GDM1 (cell line): ENCODE measurements at regions not wholly inside any gene's neighbourhood (a gene's known extent, or its start where the extent isn't known, plus 50 kb on each side); places are given as distances from the start of the nearest gene placed in this dataset.

ENCODE experiments used
- DNase-seq: peaks from one replicate; lab custom pipeline; 2025; lab: John Stamatoyannopoulos, UW

DNA sequence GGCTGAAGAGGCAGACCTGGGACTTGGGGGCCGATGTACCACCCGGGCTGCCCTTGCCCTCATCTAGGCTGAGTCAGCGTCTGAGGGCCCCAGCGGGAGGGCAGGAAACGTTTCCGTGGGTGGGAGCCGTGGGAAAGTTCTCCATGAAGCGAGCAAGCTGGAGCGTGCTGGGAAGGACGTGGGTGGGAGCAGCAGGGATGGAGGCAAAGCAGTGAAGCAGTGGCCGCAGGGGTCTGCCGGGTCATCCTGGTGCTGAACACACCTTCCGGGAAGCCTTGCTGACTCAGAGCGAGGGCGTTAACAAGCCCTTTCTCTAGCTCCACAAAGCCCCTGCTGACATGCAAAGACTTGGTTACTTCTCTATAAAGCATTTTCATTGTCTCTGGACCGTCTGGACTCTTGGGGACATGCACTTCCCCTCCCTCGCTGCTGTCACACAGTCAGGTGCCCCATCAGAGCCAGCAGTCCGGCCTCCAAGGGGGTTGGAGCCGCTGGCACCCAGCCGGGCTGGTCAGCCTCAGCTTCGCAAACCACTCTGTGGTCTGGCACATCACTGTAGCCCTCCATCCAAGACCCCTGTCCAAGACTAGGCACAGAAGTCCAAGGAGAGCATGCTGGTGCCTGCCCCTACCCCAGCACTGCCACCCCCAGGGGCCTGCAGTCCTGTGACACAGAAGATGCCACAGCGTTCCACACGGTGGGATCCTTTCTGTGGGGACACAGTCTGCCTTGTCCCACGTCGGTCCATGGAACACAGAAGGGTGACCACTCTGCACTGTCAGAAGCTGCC lies 115.1 kb upstream of the GPC1 start:
- DNase-seq: no peak

DNA sequence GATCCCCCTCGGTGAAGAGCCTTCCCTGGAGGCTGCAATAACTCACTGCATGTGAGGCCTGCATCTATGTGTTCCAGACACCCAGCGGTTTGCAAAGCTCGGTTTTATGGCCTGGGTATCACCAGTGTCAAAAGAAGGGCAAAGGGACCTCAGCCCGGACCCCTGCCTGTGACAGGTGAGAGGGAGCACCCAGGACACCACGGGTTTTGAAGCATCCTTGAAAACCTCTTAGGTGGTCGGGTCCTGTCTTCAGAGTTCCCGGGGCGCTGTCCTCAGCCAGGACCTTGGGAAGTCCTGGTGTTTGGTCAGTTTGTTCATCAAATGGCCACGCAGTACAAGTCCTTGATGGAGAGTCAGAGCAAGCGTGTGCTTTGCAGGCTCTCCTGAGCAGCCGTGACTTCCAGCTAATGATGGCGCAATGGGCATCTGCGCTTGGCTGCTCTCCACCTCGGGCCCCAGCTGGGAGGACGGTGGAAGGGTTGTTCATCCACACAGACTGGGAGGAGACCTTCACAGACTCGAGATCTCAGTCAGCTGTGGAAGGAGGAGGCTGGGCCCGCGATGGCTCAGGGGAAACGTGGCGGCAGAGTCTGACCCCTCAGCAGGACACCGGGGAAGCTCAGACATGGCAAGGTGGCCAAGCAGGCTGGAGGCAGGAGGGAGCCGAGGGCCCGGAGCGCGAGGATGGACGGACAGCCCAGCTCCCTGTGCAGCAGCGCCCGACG lies 113.1 kb upstream of the GPC1 start:
- no peak for DNase-seq

DNA sequence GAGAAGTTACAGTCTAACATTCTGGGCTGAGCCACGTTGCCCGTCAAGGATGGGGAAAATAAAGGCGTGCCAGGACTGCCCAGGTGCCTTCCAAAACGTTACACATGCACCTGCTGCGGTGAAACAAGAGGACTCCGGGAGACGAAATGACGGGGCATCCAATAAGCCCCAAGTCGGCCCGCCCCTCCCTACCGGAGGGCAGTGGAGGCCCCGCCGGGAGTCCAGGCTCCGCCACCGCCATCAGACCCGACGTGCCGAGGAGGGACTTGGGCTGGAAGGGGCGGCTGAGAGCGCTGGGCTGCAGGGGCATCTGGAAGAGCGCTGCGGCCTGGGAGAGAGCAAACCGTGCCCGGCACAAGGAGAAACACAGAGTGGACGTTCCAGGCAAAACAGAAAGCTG lies 112.5 kb upstream of the GPC1 start:
- no peak for DNase-seq

DNA sequence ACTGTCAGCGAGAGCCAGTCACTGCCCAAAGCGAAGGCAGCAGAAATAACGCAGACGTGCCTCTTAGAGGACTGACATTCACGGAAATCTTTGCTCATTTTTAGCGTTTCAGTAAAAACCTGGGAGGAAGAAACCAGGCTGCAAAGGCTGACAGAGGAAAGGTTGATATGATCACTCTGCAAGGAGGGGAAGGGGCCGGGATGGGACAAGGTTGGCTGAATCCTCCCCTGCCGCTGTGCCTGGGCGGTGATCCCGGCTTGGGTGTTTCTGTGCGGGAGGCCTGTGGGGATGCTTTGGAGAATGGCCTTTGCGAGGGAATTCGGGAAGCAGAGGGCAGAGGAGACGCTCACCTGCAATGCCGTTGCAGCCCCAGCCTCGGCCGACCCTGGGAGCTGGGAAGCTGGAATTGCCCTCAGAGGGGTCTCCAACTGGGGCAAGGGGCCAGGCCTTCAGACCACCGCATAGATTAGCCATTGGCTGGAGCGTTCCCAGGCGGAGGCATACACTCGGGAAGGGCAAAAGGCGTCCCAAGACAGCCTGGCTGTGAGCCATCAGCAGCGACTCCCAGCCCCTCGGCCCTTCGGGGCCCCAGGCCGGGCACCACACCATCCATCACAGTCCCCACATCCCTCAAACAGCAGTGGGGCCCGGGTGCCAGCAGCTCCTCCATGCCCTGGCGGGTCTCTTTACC lies 111.7 kb upstream of the GPC1 start:
- DNase-seq: no peak

DNA sequence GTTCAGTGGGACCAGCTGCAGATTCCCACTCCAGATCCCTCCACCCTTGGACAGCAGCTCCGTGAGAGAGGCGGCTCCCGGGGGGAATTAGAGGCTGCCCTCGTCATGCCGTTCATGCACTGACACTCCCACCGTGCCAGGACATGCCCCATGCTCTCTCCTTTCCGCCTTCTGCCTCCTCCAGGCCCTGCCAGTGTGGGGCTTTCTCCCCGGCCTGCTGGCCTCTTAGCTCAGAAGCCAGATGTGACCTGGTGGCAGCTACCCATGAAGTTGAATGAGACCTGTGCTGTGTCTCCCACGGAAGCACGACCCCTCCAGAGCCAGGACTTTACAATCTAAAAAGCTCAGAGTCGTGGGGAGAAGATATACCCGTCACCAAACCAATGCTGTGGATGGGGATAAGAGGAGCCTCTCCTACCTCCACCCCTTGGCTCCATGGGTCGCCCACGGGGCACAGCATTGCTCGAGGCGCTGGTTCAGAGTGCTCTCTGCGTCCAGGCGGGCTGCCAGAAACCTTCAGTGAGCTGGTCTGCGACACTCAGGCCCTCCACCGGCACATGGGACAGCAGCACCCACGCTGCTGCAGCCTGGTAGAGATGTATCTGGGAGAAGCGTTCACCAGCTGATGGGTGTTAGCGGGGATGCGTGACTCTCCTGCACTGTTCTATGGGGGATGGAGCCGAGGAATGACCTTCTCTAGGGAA lies 111.0 kb upstream of the GPC1 start:
- no peak for DNase-seq

DNA sequence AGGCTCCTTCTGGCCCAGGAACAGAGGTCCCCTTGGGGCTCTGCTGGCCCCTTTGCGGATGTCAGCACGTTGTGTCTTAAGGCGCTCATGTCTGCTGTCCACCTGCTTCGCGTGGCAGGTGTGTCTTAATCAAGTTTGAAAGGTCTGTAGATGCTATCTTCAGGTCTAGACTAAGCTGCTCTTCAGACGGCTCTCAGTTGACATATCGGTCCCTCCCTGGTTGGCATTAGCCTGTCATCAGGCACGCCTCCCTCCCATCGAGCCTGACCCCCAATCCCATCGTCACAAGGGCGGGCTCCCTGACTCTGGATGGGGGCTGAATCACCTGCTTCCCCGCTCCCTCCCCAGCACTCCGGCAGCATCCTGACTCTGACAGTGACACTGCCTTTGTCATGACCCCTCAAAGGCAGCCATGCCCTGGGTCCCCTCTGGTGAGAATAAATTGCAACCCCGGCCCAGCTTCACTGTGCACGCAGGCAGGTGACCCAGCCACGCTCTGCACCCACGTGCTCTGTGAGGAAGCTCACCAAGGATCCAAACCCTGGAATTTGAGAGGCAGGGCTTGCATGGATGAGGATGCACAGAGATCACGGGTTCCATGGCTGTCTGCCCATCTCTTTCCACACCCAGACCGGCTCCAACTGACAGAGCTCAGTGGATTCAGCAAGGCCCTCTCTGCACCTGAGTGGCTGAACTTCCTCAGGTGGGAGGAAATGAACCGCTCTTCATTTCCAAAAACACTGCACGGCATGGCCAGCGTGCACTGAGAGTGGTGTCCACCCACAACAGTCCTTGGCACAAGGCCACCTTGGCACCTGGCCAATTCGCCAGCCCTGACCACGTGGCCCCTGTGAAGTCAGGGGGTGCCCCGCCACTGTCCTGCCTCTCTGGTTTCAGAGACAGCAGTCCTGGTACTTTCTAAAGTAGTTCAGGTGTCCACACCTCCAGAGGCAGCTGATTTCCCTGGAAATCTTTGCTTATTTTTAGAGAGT lies 110.2 kb upstream of the GPC1 start:
- no peak for DNase-seq

DNA sequence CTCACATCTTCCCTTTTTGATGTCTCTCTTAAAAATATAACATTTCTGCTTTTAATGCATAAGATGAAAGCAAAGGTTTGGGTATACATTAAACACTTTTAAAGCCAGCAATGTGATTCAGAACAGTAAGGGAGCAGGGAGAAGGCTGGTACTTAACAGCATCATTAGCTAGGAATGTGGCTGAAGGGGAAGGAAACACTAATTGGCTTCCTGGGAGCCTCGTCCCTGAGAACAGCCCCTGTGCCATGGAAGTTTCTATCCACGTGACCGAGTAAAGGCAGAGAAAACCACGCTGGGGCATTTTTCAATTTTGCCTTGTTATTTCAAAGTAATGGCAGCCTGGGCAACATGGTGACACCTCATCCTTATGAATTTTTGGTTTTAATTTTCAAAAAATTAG lies 109.2 kb upstream of the GPC1 start:
- no peak for DNase-seq

DNA sequence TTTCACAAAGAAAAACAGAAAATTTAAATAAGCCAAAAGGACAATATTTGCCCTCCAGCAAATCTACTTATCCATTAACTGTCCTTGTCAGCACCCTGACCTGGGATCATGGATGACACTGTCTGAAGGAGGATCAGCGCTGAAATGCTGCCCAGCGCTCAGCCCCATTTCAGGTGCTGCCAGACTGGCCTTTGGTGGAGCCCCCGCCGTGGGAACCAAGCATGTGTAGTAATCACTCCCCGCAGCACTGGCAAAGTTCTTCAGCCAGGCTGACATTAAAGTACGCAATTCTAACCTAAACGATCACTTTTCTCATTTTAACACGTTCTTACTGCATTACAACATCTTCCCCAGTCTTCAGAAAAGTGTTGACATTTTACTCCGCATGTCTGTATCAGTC lies 108.6 kb upstream of the GPC1 start:
- no peak for DNase-seq

DNA sequence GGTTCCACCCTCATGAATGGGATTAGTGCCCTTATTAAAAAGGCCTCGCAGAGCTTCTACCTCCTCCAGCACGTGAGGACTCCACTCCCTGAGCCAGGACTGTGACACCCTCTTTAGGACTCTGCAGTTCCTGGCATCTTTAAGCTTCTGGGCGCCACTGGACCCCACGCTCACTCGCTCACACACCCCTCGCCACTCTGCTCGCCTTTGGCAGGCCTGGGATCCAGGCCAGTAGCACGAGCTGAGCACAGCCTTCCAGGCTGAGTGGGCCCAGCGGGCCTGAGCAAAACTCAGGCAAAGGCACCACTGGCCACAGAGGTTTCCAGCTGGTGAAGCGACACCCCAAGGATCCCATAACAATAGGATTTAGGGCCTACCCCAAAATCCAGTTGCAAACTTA lies 107.9 kb upstream of the GPC1 start:
- DNase-seq: no peak

DNA sequence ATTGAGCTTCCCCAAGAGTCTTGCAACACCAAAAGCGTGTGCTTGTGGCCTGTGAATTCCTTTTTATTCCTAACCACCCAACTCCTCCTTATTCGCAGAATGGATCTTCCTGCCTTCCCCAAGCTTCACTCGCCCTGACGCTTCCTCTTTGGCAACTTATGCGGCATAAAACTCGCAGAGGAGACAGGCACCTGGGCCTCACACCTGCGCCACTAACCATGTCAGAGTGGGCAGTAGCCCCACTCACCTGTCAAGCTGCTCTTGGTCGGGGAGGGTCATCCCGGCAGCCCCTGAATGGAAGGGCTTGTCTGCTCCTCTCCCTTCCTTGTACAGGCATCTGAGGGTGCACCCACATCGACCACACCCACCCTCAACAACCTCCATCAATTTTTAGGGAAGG lies 106.9 kb upstream of the GPC1 start:
- no peak for DNase-seq

DNA sequence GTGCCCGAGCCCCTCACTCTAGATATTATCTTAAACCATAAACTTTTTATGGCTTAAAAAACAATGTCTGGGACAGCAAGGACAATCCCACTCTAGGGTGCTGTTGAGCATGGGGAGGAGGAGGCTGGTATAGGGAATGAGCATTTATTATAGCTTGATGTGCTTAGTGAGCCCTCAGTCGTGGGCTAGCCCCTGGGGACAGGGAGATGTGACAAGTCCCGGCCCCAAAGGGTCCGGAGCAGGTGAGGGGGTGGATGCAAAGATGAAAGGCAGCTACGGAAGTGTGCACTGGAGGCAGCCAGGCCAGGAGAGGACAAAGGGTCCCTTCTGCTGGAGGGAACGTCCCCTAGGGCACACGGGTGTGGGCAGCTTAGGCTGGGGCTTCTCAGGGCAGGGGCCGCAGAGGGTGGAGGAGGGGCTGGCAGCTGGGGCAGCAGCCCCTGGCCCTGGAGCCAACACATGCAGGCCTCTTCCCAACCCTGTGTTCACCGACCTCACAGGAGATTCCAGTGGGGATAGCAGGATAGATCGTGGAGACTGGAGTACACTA lies 106.3 kb upstream of the GPC1 start:
- DNase-seq: no peak

DNA sequence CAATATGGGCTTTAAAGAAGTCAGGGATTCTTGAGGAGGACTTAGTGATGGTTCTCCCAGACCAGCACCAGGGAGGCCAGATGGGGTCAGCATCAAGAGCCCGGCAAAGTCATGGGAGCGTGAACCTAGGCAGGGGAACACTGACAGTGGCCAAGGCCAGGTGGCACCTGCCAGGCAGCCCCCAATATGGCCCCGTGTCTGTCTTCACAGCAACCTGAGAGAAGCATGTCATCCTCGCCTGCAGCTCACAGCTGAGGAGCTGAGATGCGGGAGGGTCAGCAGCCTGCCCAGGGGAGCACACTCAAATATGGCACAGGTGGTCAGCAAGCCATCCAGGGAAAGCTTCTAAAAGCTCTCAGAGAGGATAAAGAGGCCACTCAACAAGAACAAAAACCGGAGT lies 105.7 kb upstream of the GPC1 start:
- DNase-seq: no peak

DNA sequence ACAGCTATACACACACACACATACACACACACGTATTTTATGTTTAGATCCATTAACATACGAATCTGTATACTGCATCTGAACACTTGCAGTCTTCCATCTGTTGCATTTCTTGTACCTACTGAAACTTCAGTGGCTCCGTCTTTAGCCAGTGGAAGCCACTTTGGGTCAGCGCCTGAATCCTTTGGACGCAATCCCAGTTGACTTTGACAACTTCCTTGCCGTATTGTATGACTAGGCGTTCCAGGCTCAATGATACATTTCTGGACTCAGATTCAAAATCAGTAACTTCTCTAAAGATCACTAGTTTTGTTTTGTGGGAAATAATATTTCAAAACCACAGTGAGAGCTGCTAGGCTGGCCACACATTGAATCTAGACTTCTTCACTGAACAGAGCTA lies 101.5 kb upstream of the GPC1 start:
- DNase-seq: no peak

DNA sequence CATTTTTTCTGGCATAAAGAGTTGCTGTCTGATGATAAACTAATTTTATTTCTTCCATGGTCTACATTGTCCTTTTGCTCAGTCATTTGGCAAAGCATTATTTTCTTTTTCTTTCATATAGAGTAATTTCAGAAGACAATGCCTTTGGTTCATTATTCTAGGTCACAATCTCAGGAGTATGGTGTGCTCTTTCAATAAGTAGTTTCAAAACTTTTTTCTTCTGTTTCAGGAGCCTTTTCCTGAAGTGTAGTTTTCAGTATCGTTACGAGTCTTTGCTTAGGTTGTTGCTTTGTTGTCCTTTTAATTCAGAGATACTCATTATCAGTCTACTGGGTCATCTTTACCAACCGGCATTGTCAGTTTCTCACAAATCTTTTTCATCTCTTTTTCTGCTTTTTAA lies 100.4 kb upstream of the GPC1 start:
- no peak for DNase-seq

DNA sequence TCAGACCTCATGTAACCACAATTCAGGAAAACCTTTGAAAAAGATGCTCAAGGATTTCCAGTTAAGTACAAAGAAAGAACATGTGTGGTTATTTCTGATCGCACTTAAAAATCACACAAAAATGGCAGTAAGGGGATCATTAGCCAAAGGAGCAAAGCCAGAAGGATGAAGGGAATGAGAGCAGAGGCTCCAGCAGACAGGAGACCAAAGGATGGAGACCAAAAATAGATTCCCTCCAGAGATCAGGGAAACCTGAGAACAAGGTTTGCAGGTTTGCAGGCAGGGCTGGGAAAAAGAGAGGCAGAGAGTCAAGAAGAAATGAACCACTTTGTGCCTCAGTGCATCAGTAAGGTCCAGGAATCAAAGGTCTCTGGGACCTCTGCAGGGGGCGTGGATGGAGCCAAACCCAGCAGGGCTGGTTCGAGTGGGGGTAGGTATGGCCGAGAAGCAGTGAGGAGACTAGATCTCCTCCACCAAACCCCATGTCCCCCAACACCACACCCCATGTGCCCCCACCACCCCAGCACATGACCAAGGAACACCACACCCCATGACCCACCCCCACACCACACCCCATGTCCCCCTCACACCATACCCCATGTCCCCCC lies 98.5 kb upstream of the GPC1 start:
- DNase-seq: no peak

DNA sequence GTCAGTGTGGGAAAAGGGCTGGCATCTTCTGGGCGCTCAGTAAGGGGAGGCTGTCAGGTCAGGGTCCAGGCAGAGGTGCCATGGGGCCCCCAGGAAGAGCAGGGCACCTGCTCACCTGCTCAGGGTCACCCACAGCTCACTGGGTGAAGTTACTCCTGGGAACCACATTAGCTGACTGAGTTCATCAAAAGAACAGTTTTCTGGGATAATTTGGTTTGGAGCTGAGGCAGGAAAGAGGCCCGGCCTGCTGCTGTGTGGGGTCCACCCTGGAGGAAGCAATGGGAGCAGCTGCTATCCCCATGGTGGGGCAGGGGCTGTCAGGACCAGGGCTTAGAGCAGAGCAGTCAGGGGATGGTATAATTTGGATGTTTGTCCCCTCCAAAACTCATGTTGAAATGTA lies 97.2 kb upstream of the GPC1 start:
- DNase-seq: no peak

DNA sequence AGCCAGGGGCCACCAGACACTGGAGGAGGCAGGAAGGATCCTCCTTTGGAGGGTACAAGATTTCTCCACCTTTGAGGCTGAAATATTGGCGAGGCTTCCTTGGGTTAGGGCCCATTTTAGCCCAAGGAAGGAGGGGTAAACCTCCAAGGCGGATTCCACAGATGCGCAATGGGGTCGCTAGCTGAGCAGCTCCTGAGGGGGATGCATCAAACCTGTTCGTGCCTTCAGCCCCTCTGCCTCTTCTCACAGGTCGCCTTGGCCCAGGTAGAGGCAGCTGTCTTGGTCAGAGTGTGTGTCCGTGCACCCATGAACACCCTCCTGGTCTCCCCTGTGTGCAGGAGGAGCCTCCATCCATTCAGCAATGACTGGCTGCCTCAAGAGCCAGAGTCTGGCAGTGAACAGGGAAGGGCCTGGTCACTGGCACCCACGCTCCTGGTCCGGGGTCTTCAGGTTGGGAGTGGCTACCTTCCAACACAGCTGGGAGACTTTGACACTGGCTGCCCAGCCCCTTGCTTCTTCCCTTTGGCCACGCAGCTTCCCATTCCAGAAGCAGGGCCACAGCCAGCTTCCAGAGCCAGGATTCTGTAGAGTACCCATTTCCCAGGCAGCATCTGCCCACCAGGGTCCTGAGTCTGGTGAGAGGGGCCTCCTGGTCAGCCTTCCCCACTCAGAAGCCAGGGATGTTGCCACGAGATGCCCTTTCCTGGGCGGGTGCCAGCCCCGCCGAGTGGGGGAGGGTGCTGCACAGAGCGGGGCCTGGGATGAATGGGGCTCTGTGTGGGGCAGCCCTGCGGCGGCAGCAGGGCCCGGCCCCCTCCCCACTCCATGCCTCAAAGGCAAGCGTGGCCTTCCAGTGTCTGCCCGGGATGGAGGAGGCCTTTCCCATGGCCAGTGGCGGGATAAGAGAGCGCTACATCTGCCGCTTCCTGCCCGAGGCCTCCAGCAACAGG lies 95.8 kb upstream of the GPC1 start:
- no peak for DNase-seq

DNA sequence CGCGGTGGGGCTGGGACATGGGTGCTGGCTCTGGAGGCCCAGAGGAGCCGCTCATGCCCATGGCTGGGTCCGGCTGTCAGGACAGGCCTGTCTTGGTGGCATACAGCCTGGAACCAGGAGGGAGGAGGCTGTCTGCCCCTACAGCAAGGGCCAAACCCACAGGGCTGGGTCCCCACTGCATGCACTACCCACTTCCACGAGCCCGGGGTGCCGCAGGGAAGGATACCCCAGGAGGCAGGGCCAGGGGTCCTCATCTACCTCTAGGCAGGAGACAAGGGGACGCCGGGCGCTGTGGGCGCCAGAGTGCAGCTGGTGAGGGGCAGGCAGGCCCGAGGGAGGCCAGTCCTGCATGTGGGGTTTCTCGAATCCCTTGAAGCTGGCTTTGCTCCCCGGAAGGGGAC lies 95.1 kb upstream of the GPC1 start:
- DNase-seq: no peak

DNA sequence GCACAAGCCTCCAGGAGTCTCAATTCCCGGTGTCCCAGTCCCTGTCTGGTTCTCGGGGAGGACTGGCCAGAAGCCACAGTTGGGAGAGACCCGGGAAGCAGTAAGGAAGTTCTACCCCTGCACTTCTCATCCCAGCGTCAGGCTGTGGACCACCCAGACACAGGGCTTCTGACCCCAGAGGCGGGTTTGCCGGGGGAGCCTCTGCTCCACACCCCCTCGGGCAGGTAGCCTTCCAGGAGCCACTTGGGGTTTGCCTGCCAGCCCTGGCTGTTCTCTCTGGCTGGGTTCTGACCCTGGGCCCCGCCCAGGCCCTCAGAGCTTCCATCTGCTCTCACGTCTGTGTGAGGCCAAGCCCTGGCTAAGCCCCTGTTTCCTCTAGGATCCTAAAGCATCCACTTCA lies 94.4 kb upstream of the GPC1 start:
- no peak for DNase-seq
